ENCODE measurements at regions not wholly inside any gene's neighbourhood (a gene's known extent, or its start where the extent isn't known, plus 50 kb on each side); places are given as distances from the start of the nearest gene placed in this dataset.

DNA sequence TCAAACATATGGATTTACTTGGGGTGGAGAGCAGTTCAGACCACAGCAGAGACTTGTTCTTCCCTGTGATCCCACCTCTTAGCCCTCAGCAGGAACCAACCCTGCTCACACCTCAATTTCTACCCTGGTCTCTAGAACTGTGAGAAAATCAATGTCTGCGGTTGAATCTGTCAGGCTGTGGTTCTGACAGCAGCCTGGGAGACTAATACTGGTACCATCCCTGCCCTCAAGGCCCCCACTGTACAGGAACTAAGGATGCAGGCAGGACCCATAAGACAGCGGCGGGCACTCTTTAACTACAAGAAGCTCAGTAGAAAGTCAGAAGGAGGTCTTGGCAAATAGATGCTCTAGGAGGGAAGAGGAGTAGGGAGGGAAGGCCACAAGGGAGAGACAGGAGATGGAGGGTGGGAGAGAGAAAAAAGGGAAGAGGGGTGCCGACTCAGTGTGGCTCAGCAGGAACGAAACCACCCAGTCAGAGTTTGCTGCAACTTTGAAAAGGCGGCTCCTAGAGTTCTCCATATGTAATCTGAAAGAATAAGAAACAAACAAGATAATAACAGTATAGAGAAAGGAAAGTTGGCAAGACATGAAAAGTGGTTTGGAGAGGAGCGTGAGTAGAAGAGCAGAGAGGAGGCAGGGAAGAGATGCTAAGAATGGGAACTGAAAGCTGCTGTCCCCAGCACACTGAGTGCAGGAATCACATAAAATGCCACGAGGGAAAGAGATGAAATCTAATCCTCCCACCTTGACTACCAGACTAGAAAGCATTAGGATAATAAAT is 323.9 kb upstream of the ID2 start:
- no peaks in the 10 kb centered on the region for H3K9me3 ChIP-seq (ENCODE audit: control insufficient read depth, low read depth, low read length)
- no peak overlapping the region for H4K8ac ChIP-seq (replicated peaks; ENCODE audit: insufficient read length, low read depth, low read length)
- no peak overlapping the region for H3K4me2 ChIP-seq (ENCODE audit: insufficient read depth, insufficient read length, low read length)
- H3K9me3 Mint-ChIP-seq: peaks cover 3 to 9% of the 10 kb centered on the region in 2 experiments; a peak in 3 of 5 replicates
- H3K27ac Mint-ChIP-seq: no peak overlapping the region
- no peak overlapping the region for H3K4ac ChIP-seq (ENCODE audit: low read depth, low read length)
- H2AFZ ChIP-seq (ENCODE audit: low read length): no peak overlapping the region
- no peak overlapping the region for H3K9ac ChIP-seq (ENCODE audit: extremely low read depth, insufficient read length, low read length)
- TF ChIP-seq, protein P1, sequence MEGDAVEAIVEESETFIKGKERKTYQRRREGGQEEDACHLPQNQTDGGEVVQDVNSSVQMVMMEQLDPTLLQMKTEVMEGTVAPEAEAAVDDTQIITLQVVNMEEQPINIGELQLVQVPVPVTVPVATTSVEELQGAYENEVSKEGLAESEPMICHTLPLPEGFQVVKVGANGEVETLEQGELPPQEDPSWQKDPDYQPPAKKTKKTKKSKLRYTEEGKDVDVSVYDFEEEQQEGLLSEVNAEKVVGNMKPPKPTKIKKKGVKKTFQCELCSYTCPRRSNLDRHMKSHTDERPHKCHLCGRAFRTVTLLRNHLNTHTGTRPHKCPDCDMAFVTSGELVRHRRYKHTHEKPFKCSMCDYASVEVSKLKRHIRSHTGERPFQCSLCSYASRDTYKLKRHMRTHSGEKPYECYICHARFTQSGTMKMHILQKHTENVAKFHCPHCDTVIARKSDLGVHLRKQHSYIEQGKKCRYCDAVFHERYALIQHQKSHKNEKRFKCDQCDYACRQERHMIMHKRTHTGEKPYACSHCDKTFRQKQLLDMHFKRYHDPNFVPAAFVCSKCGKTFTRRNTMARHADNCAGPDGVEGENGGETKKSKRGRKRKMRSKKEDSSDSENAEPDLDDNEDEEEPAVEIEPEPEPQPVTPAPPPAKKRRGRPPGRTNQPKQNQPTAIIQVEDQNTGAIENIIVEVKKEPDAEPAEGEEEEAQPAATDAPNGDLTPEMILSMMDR (conservative IDR thresholded peaks at IDR 0.05): no peak
- no peak overlapping the region for H3K4me3 Mint-ChIP-seq
- H3K56ac ChIP-seq (ENCODE audit: insufficient read length, low read depth, low read length): no peak overlapping the region
- no peaks in the 10 kb centered on the region for H3K79me2 ChIP-seq (ENCODE audit: insufficient read depth, low read length)
- no peak overlapping the region for H3T11ph ChIP-seq (ENCODE audit: low read length)
- H3K27ac ChIP-seq (ENCODE audit: insufficient read length, low read depth, low read length): no peak overlapping the region
- H2BK15ac ChIP-seq (ENCODE audit: low read depth, low read length): no peak overlapping the region
- H2AK5ac ChIP-seq (ENCODE audit: insufficient read length, low read length): no peak overlapping the region
- H3K4me1 ChIP-seq (ENCODE audit: insufficient read depth, low read length): no peaks in the 10 kb centered on the region
- H4K5ac ChIP-seq (ENCODE audit: insufficient read length, low read depth, low read length): no peak overlapping the region
- no peak overlapping the region for H2BK120ac ChIP-seq (ENCODE audit: low read depth, low read length, poor library complexity, severe bottlenecking)
- no peak overlapping the region for H2BK20ac ChIP-seq (ENCODE audit: low read depth, low read length, poor library complexity, severe bottlenecking)
- WGBS (ENCODE audit: extremely low coverage, insufficient read length, low lambda C conversion rate): 100% methylated on average over 1 of the region's 8 CpGs
- no peaks in the 10 kb centered on the region for H3K27me3 ChIP-seq (ENCODE audit: insufficient read depth, low read length)
- H3K14ac ChIP-seq (ENCODE audit: insufficient read depth, low read length): no peak overlapping the region
- no peak overlapping the region for H3K23ac ChIP-seq (ENCODE audit: insufficient read length, low read depth, low read length)
- H2BK5ac ChIP-seq (ENCODE audit: insufficient read length, low read length): no peak overlapping the region
- peaks cover under 1 to 2% of the 10 kb centered on the region in 2 experiments; a peak in 2 of 4 replicates for H3K4me1 Mint-ChIP-seq
- peaks cover 2% of the 10 kb centered on the region; the same call in 1 of the 2 replicates for H3K27me3 Mint-ChIP-seq (ENCODE audit: low read depth)
- H3K18ac ChIP-seq (ENCODE audit: insufficient read length, low read depth, low read length): no peak overlapping the region
- H4K20me1 ChIP-seq (ENCODE audit: control insufficient read depth, insufficient read depth, insufficient read length): no peaks in the 10 kb centered on the region
- H3K36me3 Mint-ChIP-seq (ENCODE audit: insufficient read depth in 1 of 3, low read depth in 3 of 3): peaks cover 0 to 4% (median 0%) of the 10 kb centered on the region in 3 experiments; a peak in 1 of 7 replicates
- H3K79me1 ChIP-seq (ENCODE audit: insufficient read depth, low read depth, low read length, poor library complexity, severe bottlenecking): no peaks in the 10 kb centered on the region
- no peaks in the 10 kb centered on the region for H3K23me2 ChIP-seq (ENCODE audit: insufficient read length, low read depth, low read length, poor library complexity, severe bottlenecking)
- no peak overlapping the region for H4K91ac ChIP-seq (ENCODE audit: insufficient read length, low read depth, low read length)
- no peak for DNase-seq
- no peak overlapping the region for H2BK12ac ChIP-seq (ENCODE audit: insufficient read length, low read depth, low read length)

All from H9 (cell line).